ENCODE measurements at regions not wholly inside any gene's neighbourhood (a gene's known extent, or its start where the extent isn't known, plus 50 kb on each side); places are given as distances from the start of the nearest gene placed in this dataset.

DNA sequence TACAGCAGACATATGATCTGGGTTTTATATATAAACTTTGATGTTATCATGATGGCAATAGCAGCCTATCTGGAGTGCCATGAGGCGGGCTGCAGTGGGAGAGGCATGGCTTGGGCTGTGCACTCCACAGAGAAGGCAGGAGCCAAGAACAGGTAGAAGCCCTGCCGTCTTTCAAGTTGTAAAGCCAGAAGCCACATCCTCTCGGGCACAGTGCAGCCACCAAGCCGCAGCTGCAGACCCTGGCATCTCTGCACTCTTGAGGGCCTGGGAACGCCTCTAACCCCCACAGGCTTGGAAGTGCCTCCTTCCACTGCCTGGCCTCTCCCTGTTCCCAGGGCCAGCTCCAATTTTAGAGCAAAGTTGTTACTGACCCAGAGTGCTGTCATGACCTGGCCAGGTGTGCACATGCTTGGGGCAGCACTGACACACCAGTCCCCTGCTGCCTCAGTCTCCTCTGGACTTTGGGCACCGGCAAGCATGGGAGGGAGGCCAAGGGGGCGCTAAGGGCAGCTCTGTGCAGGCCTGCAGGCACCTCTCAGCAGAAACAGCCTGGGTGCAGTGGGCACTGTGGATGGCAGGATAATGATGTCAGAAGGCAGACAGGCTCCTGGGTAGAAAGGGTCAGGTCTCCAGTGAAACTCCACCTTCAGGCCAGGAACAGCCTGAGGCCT, 1619.8 kb upstream of the PRMT6 start:
- Histone ChIP-seq H3K79me2 (ENCODE audit: insufficient read depth, low read length) (no peaks in the 10 kb centered on the region), H3K4me1 (ENCODE audit: insufficient read depth, low read length, poor library complexity, severe bottlenecking) (no peaks in the 10 kb centered on the region), H3K36me3 (ENCODE audit: insufficient read depth, low read length) (no peaks in the 10 kb centered on the region), H4K20me1 (ENCODE audit: insufficient read depth, low read length, poor library complexity, severe bottlenecking) (no peaks in the 10 kb centered on the region), H3F3A (ENCODE audit: low read depth) (no peaks in the 10 kb centered on the region), H3K9ac (ENCODE audit: low read depth, low read length, poor library complexity, severe bottlenecking) (no peak overlapping the region), H3K9me3 (ENCODE audit: insufficient read depth, low read depth, low read length) (no peaks in the 10 kb centered on the region), H3K27me3 (ENCODE audit: insufficient read depth, low read length, poor library complexity, severe bottlenecking) (no peaks in the 10 kb centered on the region), H2AFZ (ENCODE audit: low read length) (no peak overlapping the region), H3K4me3 (ENCODE audit: low read length, poor library complexity, severe bottlenecking) (no peak overlapping the region), H3K4me2 (ENCODE audit: low read depth, low read length, poor library complexity, severe bottlenecking) (no peak overlapping the region), H3K9me2 (replicated peaks; ENCODE audit: low read depth, low read length) (no peaks in the 10 kb centered on the region)
- TF ChIP-seq EZH2phosphoT487 (IDR thresholded peaks at IDR 0.05; ENCODE audit: borderline replicate concordance) = no peak
- TF ChIP-seq, protein P1, sequence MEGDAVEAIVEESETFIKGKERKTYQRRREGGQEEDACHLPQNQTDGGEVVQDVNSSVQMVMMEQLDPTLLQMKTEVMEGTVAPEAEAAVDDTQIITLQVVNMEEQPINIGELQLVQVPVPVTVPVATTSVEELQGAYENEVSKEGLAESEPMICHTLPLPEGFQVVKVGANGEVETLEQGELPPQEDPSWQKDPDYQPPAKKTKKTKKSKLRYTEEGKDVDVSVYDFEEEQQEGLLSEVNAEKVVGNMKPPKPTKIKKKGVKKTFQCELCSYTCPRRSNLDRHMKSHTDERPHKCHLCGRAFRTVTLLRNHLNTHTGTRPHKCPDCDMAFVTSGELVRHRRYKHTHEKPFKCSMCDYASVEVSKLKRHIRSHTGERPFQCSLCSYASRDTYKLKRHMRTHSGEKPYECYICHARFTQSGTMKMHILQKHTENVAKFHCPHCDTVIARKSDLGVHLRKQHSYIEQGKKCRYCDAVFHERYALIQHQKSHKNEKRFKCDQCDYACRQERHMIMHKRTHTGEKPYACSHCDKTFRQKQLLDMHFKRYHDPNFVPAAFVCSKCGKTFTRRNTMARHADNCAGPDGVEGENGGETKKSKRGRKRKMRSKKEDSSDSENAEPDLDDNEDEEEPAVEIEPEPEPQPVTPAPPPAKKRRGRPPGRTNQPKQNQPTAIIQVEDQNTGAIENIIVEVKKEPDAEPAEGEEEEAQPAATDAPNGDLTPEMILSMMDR (conservative IDR thresholded peaks at IDR 0.05; ENCODE audit: low read length) = no peak

DNA sequence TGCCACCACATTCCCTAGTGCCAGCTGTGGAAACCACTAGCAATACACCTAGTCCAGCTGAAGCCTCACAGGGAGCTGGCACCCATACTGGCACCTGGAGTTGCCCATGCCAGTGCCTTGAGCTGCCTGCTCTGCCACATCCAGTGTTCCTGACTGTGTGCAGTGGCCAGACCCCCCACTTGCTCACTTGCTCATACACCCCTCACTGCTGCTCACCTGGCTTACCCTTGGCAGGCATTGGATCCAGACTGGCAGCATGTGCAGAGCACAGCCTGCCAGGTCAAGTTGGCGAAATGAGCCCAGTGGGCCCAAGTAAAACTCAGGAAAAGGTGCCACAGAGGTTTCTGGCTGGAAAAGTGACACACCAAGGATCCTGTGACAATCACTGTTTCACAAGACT, 1618.6 kb upstream of the PRMT6 start:
- Histone ChIP-seq H4K20me1 (ENCODE audit: insufficient read depth, low read length, poor library complexity, severe bottlenecking) (no peaks in the 10 kb centered on the region), H3K79me2 (ENCODE audit: insufficient read depth, low read length) (no peaks in the 10 kb centered on the region), H3K4me2 (ENCODE audit: low read depth, low read length, poor library complexity, severe bottlenecking) (no peak overlapping the region), H3K9ac (ENCODE audit: low read depth, low read length, poor library complexity, severe bottlenecking) (no peak overlapping the region), H3K36me3 (ENCODE audit: insufficient read depth, low read length) (no peaks in the 10 kb centered on the region), H3K4me1 (ENCODE audit: insufficient read depth, low read length, poor library complexity, severe bottlenecking) (no peaks in the 10 kb centered on the region), H3K9me3 (ENCODE audit: insufficient read depth, low read depth, low read length) (no peaks in the 10 kb centered on the region), H3F3A (ENCODE audit: low read depth) (no peaks in the 10 kb centered on the region), H2AFZ (ENCODE audit: low read length) (no peak overlapping the region), H3K27me3 (ENCODE audit: insufficient read depth, low read length, poor library complexity, severe bottlenecking) (no peaks in the 10 kb centered on the region), H3K9me2 (replicated peaks; ENCODE audit: low read depth, low read length) (no peaks in the 10 kb centered on the region), H3K4me3 (ENCODE audit: low read length, poor library complexity, severe bottlenecking) (no peak overlapping the region)
- TF ChIP-seq, protein P1 (conservative IDR thresholded peaks at IDR 0.05; ENCODE audit: low read length) = no peak
- TF ChIP-seq EZH2phosphoT487 (IDR thresholded peaks at IDR 0.05; ENCODE audit: borderline replicate concordance) = no peak

- no peaks in the 10 kb centered on the region for H3K27me3 ChIP-seq (ENCODE audit: insufficient read depth, low read length, poor library complexity, severe bottlenecking)
- H3K4me1 ChIP-seq (ENCODE audit: insufficient read depth, low read length, poor library complexity, severe bottlenecking) = no peaks in the 10 kb centered on the region
- H3K4me2 ChIP-seq (ENCODE audit: low read depth, low read length, poor library complexity, severe bottlenecking) = no peak overlapping the region
- no peaks in the 10 kb centered on the region for H3K9me2 ChIP-seq (replicated peaks; ENCODE audit: low read depth, low read length)
- no peaks in the 10 kb centered on the region for H3K9me3 ChIP-seq (ENCODE audit: insufficient read depth, low read depth, low read length)
- no peaks in the 10 kb centered on the region for H4K20me1 ChIP-seq (ENCODE audit: insufficient read depth, low read length, poor library complexity, severe bottlenecking)
- H3F3A ChIP-seq (ENCODE audit: low read depth) = no peaks in the 10 kb centered on the region
- H3K4me3 ChIP-seq (ENCODE audit: low read length, poor library complexity, severe bottlenecking) = no peak overlapping the region
- no peak for TF ChIP-seq EZH2phosphoT487 (IDR thresholded peaks at IDR 0.05; ENCODE audit: borderline replicate concordance)
- TF ChIP-seq, protein P1 (conservative IDR thresholded peaks at IDR 0.05; ENCODE audit: low read length) = no peak
- H3K36me3 ChIP-seq (ENCODE audit: insufficient read depth, low read length) = no peaks in the 10 kb centered on the region
- no peak overlapping the region for H3K9ac ChIP-seq (ENCODE audit: low read depth, low read length, poor library complexity, severe bottlenecking)
- no peaks in the 10 kb centered on the region for H3K79me2 ChIP-seq (ENCODE audit: insufficient read depth, low read length)
- H2AFZ ChIP-seq (ENCODE audit: low read length) = no peak overlapping the region
These were observed 1613.6 kb upstream of the PRMT6 start for GRCh38 chr1:105442901-105443300.
